ENCODE measurements at regions not wholly inside any gene's neighbourhood (a gene's known extent, or its start where the extent isn't known, plus 50 kb on each side); places are given as distances from the start of the nearest gene placed in this dataset.

DNA sequence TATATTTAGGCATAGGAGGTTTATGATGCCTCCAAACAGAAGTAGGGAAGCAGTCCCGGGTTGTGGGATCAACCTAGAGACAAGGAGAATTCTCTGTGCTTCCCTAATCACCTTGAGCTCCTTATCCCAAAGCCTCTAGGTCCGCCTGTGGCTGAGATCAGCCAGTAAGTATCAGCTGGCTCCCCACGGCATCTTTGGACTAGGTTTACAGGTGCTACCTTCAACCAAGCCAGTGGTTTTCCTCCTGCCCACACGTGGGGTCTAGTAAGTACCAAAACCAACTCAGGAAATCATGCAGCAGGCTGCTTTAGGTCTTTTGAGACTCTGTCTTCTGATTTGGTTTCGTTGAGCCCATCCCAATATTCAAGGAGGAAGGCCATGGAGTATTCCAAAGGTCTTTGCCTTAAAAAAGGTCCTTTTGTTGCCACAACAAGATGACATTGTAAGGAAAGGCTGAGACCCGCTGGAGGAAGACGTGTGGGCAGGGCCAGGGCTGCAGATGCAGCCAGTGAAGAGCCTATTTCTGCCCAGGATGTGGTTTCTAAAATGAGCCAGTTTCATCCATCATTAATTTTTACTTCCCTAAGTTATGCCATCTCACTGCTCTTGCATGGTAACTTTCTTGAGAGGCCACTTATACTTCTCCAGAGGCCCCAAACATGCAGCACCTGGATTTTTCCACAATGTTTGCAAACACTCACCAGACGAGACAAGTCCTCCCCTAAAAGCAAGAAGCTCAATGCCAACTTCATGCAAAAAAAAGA, 248.7 kb downstream of the RNF152 start:
- intact Hi-C loops (cut with micrococcal nuclease) = no loop called here
- H3K27me3 ChIP-seq (ENCODE audit: control insufficient read depth in 2 of 2, insufficient read depth in 2 of 2, low read length in 2 of 2) = no peaks in the 10 kb centered on the region
- H3K4me2 ChIP-seq (ENCODE audit: insufficient read depth, low read length) = no peak overlapping the region
- H3K4me3 ChIP-seq = no peak overlapping the region
- ATAC-seq = no peak
- H3K9me3 ChIP-seq (replicated peaks; ENCODE audit: control insufficient read depth, insufficient read depth, low read depth, low read length) = no peaks in the 10 kb centered on the region
- no peak for DNase-seq (ENCODE audit: extremely low read depth in 1 of 4, low spot score in 3 of 4)
- BruUV-seq (replicated peaks) = no TSS peak
- H3K27ac ChIP-seq (ENCODE audit: extremely low read depth, low read depth, low read length) = no peak overlapping the region
- no peak for FAIRE-seq
- H3K9me1 ChIP-seq (ENCODE audit: control insufficient read depth, insufficient read depth, low read length) = no peaks in the 10 kb centered on the region
- H3K79me2 ChIP-seq (ENCODE audit: control insufficient read depth, insufficient read depth, low read length) = no peaks in the 10 kb centered on the region
- no peaks in the 10 kb centered on the region for H4K20me1 ChIP-seq (replicated peaks; ENCODE audit: control insufficient read depth, insufficient read depth, low read length)
- ChIA-PET POLR2A (interaction anchor here (1.0 kb wide), 1 partner anchor 10 kb away, joined by 3 read pairs; no protein-coding TSS in a partner anchor), CTCF (ENCODE audit: low intra/inter-chr PET ratio) (no interaction called here)
- H2AFZ ChIP-seq (ENCODE audit: low read depth, low read length) = no peak overlapping the region
- in situ Hi-C loops (cut with MboI) = no loop called here
- WGBS (ENCODE audit: insufficient coverage, low coverage, missing lambda C conversion rate) = 0% methylated on average over 5 of the region's 8 CpGs
- no peaks in the 10 kb centered on the region for H3K36me3 ChIP-seq (ENCODE audit: control insufficient read depth, insufficient read depth, low read length)
- H3K9ac ChIP-seq (ENCODE audit: insufficient read depth in 1 of 2, low read depth in 2 of 2, low read length in 2 of 2) = no peak overlapping the region
- H3K4me1 ChIP-seq (replicated peaks in 1 of 2; ENCODE audit: control insufficient read depth in 2 of 2, insufficient read depth in 2 of 2, low read length in 2 of 2) = no peaks in the 10 kb centered on the region
- TF ChIP-seq ZNF445 (CRISPR knock-in tag; IDR thresholded peaks at IDR 0.05; ENCODE audit: low read depth) (no peak), FUS (optimal IDR thresholded peaks at IDR 0.05; ENCODE audit: low read depth, low read length) (no peak), MYBL2 (IDR thresholded peaks at IDR 0.05; ENCODE audit: low read depth) (no peak), MYBL2 (CRISPR knock-in tag; IDR thresholded peaks at IDR 0.05; ENCODE audit: borderline replicate concordance) (no peak), GATA2 (CRISPR knock-in tag; IDR thresholded peaks at IDR 0.05) (no peak), ZNF134 (CRISPR knock-in tag; conservative IDR thresholded peaks at IDR 0.05) (no peak), ZNF431 (CRISPR knock-in tag; IDR thresholded peaks at IDR 0.05) (no peak)
- TF ChIP-seq, protein P1, sequence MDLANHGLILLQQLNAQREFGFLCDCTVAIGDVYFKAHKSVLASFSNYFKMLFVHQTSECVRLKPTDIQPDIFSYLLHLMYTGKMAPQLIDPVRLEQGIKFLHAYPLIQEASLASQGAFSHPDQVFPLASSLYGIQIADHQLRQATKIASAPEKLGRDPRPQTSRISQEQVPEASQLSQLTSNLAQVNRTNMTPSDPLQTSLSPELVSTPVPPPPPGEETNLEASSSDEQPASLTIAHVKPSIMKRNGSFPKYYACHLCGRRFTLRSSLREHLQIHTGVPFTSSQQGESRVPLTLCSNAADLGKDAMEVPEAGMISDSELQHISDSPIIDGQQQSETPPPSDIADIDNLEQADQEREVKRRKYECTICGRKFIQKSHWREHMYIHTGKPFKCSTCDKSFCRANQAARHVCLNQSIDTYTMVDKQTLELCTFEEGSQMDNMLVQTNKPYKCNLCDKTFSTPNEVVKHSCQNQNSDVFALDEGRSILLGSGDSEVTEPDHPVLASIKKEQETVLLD (IDR thresholded peaks at IDR 0.05) = no peak
- TF ChIP-seq, protein P2, sequence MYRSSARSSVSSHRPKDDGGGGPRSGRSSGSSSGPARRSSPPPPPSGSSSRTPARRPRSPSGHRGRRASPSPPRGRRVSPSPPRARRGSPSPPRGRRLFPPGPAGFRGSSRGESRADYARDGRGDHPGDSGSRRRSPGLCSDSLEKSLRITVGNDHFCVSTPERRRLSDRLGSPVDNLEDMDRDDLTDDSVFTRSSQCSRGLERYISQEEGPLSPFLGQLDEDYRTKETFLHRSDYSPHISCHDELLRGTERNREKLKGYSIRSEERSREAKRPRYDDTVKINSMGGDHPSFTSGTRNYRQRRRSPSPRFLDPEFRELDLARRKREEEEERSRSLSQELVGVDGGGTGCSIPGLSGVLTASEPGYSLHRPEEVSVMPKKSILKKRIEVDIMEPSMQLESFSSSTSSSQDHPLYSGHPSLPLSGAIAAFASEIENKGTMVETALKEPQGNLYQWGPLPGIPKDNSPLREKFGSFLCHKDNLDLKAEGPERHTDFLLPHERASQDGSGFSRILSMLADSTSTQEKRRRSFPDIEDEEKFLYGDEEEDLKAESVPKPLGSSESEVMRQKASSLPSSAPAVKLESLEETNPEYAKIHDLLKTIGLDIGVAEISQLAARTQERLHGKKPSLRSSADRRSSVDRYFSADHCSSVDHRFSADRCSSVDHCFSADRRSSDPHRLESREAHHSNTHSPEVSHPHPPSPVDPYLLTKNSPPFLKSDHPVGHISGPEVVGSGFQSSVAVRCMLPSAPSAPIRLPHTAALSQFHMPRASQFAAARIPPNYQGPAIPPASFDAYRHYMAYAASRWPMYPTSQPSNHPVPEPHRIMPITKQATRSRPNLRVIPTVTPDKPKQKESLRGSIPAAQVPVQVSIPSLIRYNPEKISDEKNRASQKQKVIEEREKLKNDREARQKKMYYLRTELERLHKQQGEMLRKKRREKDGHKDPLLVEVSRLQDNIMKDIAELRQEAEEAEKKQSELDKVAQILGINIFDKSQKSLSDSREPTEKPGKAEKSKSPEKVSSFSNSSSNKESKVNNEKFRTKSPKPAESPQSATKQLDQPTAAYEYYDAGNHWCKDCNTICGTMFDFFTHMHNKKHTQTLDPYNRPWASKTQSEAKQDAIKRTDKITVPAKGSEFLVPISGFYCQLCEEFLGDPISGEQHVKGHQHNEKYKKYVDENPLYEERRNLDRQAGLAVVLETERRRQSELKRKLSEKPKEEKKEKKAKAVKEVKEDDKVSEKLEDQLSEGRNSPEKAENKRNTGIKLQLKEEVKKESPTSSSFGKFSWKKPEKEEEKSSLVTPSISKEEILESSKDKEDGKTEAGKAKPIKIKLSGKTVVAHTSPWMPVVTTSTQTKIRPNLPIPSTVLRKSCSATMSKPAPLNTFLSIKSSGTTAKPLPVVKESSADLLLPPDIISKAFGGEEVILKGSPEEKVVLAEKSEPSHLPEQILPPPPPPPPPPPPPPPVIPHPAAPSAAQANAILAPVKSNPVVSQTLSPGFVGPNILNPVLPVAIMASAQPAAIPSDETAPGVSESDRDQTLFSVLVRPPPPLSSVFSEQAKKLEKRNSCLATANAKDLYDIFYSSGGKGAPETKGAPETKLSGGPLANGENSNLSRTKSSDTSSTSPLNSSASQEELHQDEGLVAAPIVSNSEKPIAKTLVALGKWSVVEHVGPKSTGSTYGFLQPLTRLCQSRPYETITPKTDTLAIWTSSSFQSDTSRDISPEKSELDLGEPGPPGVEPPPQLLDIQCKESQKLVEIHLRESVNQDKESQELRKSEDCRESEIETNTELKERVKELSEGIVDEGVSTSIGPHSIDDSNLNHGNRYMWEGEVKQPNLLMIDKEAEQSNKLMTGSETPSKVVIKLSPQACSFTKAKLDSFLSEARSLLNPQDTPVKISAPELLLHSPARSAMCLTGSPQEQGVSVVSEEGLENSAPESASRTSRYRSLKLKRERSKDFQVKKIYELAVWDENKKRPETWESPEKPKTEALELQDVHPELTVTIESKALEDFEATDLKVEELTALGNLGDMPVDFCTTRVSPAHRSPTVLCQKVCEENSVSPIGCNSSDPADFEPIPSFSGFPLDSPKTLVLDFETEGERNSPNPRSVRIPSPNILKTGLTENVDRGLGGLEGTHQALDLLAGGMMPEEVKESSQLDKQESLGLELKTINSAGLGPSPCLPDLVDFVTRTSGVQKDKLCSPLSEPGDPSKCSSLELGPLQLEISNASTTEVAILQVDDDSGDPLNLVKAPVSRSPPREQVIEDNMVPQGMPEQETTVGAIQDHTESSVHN (IDR thresholded peaks at IDR 0.05; ENCODE audit: borderline replicate concordance in 1 of 2, low read depth in 1 of 2) = no peak

Data from K562 (cell line).